ENCODE measurements at regions not wholly inside any gene's neighbourhood (a gene's known extent, or its start where the extent isn't known, plus 50 kb on each side); places are given as distances from the start of the nearest gene placed in this dataset.

- no peaks in the 10 kb centered on the region for H3K36me3 Mint-ChIP-seq (ENCODE audit: low read depth)
- intact Hi-C loops (cut with micrococcal nuclease), result no loop called here
- no peak overlapping the region for H3K4me3 Mint-ChIP-seq
- H3K9me3 Mint-ChIP-seq, result no peaks in the 10 kb centered on the region
- H3K27me3 Mint-ChIP-seq, result no peaks in the 10 kb centered on the region
- no peak overlapping the region for H3K27ac Mint-ChIP-seq
- no peaks in the 10 kb centered on the region for H3K4me1 Mint-ChIP-seq (ENCODE audit: low read depth)
Measured at GRCh38 chr16:51312363-51313150, 161.5 kb upstream of the SALL1 start.

GRCh38 chr16:51310159-51310558 lies 159.1 kb upstream of the SALL1 start:
- Mint-ChIP-seq H3K27me3 (no peaks in the 10 kb centered on the region), H3K27ac (no peak overlapping the region), H3K4me1 (ENCODE audit: low read depth) (no peaks in the 10 kb centered on the region), H3K9me3 (no peaks in the 10 kb centered on the region), H3K36me3 (ENCODE audit: low read depth) (no peaks in the 10 kb centered on the region), H3K4me3 (no peak overlapping the region)
- intact Hi-C loops (cut with micrococcal nuclease), result no loop called here

GRCh38 chr16:51306886-51307595 lies 156.0 kb upstream of the SALL1 start:
- H3K9me3 Mint-ChIP-seq, result no peaks in the 10 kb centered on the region
- no peaks in the 10 kb centered on the region for H3K36me3 Mint-ChIP-seq (ENCODE audit: low read depth)
- H3K4me3 Mint-ChIP-seq, result no peak overlapping the region
- H3K27ac Mint-ChIP-seq, result no peak overlapping the region
- H3K4me1 Mint-ChIP-seq (ENCODE audit: low read depth), result no peaks in the 10 kb centered on the region
- H3K27me3 Mint-ChIP-seq, result no peaks in the 10 kb centered on the region
- intact Hi-C loops (cut with micrococcal nuclease), result no loop called here

- Mint-ChIP-seq H3K9me3 (no peaks in the 10 kb centered on the region), H3K36me3 (ENCODE audit: low read depth) (no peaks in the 10 kb centered on the region), H3K27ac (no peak overlapping the region), H3K4me3 (no peak overlapping the region), H3K27me3 (no peaks in the 10 kb centered on the region), H3K4me1 (ENCODE audit: low read depth) (no peaks in the 10 kb centered on the region)
- intact Hi-C loops (cut with micrococcal nuclease), result no loop called here
Measured at GRCh38 chr16:51306116-51306515, 155.0 kb upstream of the SALL1 start.

GRCh38 chr16:51305337-51305736 lies 154.3 kb upstream of the SALL1 start:
- no peak overlapping the region for H3K27ac Mint-ChIP-seq
- H3K27me3 Mint-ChIP-seq, result no peaks in the 10 kb centered on the region
- H3K9me3 Mint-ChIP-seq, result no peaks in the 10 kb centered on the region
- no peaks in the 10 kb centered on the region for H3K36me3 Mint-ChIP-seq (ENCODE audit: low read depth)
- intact Hi-C loops (cut with micrococcal nuclease), result no loop called here
- H3K4me1 Mint-ChIP-seq (ENCODE audit: low read depth), result no peaks in the 10 kb centered on the region
- H3K4me3 Mint-ChIP-seq, result no peak overlapping the region

GRCh38 chr16:51302042-51302441 lies 151.0 kb upstream of the SALL1 start:
- no peaks in the 10 kb centered on the region for H3K4me1 Mint-ChIP-seq (ENCODE audit: low read depth)
- no peaks in the 10 kb centered on the region for H3K36me3 Mint-ChIP-seq (ENCODE audit: low read depth)
- H3K4me3 Mint-ChIP-seq, result no peak overlapping the region
- no peak overlapping the region for H3K27ac Mint-ChIP-seq
- intact Hi-C loops (cut with micrococcal nuclease), result no loop called here
- peaks cover 16% of the 10 kb centered on the region for H3K9me3 Mint-ChIP-seq
- no peaks in the 10 kb centered on the region for H3K27me3 Mint-ChIP-seq

- Mint-ChIP-seq H3K4me3 (no peak overlapping the region), H3K27ac (no peak overlapping the region), H3K9me3 (peaks cover 16% of the 10 kb centered on the region), H3K27me3 (no peaks in the 10 kb centered on the region), H3K36me3 (ENCODE audit: low read depth) (no peaks in the 10 kb centered on the region), H3K4me1 (ENCODE audit: low read depth) (no peaks in the 10 kb centered on the region)
- intact Hi-C loops (cut with micrococcal nuclease), result no loop called here
Measured at GRCh38 chr16:51298800-51299199, 147.7 kb upstream of the SALL1 start.

- H3K4me1 Mint-ChIP-seq (ENCODE audit: low read depth), result no peaks in the 10 kb centered on the region
- H3K4me3 Mint-ChIP-seq, result no peak overlapping the region
- intact Hi-C loops (cut with micrococcal nuclease), result no loop called here
- no peaks in the 10 kb centered on the region for H3K27me3 Mint-ChIP-seq
- H3K27ac Mint-ChIP-seq, result no peak overlapping the region
- H3K9me3 Mint-ChIP-seq, result no peaks in the 10 kb centered on the region
- no peaks in the 10 kb centered on the region for H3K36me3 Mint-ChIP-seq (ENCODE audit: low read depth)
Measured at GRCh38 chr16:51290442-51291285, 139.6 kb upstream of the SALL1 start.

GRCh38 chr16:51289336-51289735 lies 138.3 kb upstream of the SALL1 start:
- Mint-ChIP-seq H3K27me3 (no peaks in the 10 kb centered on the region), H3K36me3 (ENCODE audit: low read depth) (no peaks in the 10 kb centered on the region), H3K4me1 (ENCODE audit: low read depth) (no peaks in the 10 kb centered on the region), H3K9me3 (no peaks in the 10 kb centered on the region), H3K4me3 (no peak overlapping the region), H3K27ac (no peak overlapping the region)
- intact Hi-C loops (cut with micrococcal nuclease), result no loop called here

GRCh38 chr16:51287121-51287755 lies 136.2 kb upstream of the SALL1 start:
- no peak overlapping the region for H3K4me3 Mint-ChIP-seq
- no peaks in the 10 kb centered on the region for H3K36me3 Mint-ChIP-seq (ENCODE audit: low read depth)
- H3K9me3 Mint-ChIP-seq, result no peaks in the 10 kb centered on the region
- H3K27me3 Mint-ChIP-seq, result no peaks in the 10 kb centered on the region
- no peak overlapping the region for H3K27ac Mint-ChIP-seq
- H3K4me1 Mint-ChIP-seq (ENCODE audit: low read depth), result no peaks in the 10 kb centered on the region
- intact Hi-C loops (cut with micrococcal nuclease), result no loop called here

- no peak overlapping the region for H3K27ac Mint-ChIP-seq
- no peaks in the 10 kb centered on the region for H3K9me3 Mint-ChIP-seq
- no peaks in the 10 kb centered on the region for H3K27me3 Mint-ChIP-seq
- no peaks in the 10 kb centered on the region for H3K4me1 Mint-ChIP-seq (ENCODE audit: low read depth)
- H3K4me3 Mint-ChIP-seq, result no peak overlapping the region
- no peaks in the 10 kb centered on the region for H3K36me3 Mint-ChIP-seq (ENCODE audit: low read depth)
- intact Hi-C loops (cut with micrococcal nuclease), result no loop called here
Measured at GRCh38 chr16:51286272-51286671, 135.2 kb upstream of the SALL1 start.

GRCh38 chr16:51276336-51276735 lies 125.3 kb upstream of the SALL1 start:
- H3K4me3 Mint-ChIP-seq, result no peak overlapping the region
- intact Hi-C loops (cut with micrococcal nuclease), result no loop called here
- H3K9me3 Mint-ChIP-seq, result no peaks in the 10 kb centered on the region
- H3K27me3 Mint-ChIP-seq, result no peaks in the 10 kb centered on the region
- H3K27ac Mint-ChIP-seq, result no peak overlapping the region
- H3K36me3 Mint-ChIP-seq (ENCODE audit: low read depth), result no peaks in the 10 kb centered on the region
- H3K4me1 Mint-ChIP-seq (ENCODE audit: low read depth), result no peaks in the 10 kb centered on the region

GRCh38 chr16:51272420-51272819 lies 121.3 kb upstream of the SALL1 start:
- no peak overlapping the region for H3K4me3 Mint-ChIP-seq
- no peaks in the 10 kb centered on the region for H3K36me3 Mint-ChIP-seq (ENCODE audit: low read depth)
- no peak overlapping the region for H3K27ac Mint-ChIP-seq
- H3K4me1 Mint-ChIP-seq (ENCODE audit: low read depth), result no peaks in the 10 kb centered on the region
- H3K27me3 Mint-ChIP-seq, result no peaks in the 10 kb centered on the region
- peaks cover 15% of the 10 kb centered on the region for H3K9me3 Mint-ChIP-seq
- intact Hi-C loops (cut with micrococcal nuclease), result no loop called here
